EL (cell line): ENCODE measurements at regions not wholly inside any gene's neighbourhood (a gene's known extent, or its start where the extent isn't known, plus 50 kb on each side); places are given as distances from the start of the nearest gene placed in this dataset.

Experiments
- DNase-seq: peaks from one replicate; pipeline ENCODE4 v3.0.0-alpha.2; 2016

DNA sequence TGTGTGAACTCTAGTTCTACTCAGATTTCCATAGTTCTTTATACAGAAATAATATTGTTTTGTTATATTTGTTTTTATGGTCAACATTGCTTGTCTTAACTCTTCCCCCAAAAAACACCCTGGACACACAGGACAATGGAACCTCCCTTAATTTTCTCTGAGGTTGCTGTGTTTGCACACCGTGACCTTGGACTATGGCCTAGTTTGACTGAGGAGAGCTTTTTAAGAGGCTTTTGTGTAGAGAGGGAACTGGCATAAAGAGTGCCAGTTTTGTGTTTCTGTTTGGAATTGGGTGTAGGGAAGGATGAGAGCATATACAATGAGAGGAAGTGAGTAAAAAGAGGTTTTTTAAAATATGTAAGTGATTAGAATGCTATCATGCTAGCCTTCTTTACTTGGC lies 101.1 kb upstream of the MEF2C start:
- DNase-seq, result no peak

DNA sequence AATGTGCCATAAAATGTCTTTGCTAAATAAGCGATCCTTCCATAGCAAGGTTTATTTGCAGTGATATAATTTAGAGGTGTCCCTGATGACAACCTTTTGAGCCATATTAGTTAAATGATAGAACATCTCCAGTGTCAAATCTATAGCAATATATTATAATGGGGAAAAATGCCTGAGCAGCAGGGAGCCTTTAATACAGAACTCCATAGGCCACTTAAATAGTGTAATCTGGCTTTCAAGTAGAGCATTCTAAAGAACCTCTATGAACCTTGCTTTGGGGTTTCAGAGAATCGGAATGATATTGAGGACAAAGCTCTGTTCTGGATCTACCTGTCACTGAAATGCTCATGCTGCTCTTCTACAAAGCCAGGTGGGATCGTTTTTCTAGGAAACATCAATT lies 96.7 kb upstream of the MEF2C start:
- no peak for DNase-seq

DNA sequence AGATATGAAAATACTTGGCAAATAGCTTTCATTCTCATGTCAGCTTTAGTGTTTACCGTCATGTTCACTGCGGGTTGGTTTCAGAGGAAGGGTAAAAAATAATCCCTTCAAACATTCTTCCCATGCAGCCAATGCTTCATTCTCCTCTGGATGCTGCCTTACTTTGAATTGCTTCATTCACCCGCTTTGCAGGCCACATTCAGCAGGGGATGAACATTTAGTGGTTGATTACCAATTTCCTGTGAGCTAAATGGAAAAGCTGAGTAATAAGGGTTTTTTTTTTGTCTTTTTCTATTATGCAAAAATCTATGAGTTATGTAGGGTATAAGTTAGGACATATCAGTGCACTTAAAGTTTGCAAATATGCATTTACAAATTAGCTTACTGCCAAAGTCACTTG lies 96.3 kb upstream of the MEF2C start:
- DNase-seq, result no peak

DNA sequence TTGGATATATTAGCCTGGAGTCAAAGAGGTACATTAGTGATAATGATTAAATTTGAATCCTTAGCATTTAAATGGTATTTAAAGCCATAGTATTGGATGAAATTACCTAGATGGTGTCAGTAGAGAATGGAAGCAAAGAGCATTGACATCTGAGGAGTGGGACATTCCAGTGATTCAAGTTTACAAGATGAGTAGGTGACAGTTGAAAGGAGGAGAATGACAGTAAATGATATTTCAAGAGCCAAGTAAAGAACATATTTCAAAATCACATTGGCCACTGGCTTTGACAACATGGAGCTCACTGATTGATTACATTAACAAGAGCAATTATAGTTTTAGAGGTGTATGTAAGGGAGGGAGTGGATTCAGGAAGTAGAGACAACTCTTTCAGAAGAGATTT lies 93.9 kb upstream of the MEF2C start:
- DNase-seq, result no peak

DNA sequence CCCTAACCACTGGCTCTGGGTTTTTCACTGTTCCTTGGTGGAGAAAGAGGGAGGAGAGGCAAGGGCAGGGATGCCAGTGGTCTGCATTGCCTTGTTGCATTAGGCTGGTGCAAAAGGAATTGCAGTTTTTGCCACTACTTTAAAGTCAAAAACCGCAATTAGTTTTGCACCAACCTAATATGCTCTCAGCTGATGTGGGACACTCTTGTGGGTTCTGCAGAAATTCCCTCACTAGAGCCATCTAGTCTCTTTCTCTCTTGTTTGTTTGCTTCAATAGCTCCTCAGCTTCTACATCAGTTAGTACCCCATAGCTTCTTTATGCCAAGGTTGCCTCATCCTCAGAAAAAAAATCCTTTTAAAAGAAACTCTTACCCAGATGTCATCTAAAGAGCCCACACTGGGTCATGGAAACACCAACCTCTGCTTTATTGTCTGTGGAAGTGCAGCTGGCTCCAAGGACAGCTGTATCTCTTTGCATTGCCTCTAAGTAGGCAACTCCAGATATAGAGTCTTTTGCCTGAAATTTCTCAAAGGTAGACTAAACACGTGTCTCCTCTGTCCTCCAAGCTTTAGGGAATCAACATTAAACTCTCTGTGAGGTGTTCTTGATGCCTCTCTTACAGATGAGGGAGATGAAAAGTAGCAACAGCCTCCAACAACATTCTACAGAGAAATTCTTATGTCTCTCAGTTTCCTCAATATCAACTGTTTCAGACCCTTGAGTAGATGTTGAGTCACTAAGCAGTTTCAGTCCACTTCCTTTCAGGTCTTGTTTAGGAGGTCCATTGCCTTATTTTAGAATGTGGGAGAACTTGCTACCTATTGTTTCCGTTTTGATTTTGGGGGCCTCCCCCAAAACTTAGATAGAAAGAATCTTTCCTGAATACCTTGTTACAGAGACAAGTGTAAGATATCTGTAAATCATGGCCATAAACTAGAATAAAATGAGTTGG lies 84.9 kb upstream of the MEF2C start:
- DNase-seq, result no peak

DNA sequence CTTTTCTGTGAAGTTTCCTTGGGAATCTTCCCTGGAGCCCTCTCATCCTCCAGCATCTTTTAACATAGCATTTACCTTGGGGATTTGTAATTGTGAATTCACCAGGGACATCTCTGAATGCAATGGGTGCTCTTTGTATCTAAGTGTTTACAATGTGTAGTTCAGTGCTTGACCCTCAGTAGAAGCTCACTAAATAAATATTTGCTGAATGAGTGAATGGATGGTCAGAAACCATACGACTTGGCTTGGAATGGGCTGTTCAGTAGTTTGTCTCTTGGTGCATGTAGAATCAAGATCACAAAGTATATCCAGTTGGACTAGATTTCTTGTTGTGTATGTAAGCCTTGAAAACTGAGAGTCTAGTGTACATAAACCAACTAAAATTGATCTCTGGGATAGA lies 81.8 kb upstream of the MEF2C start:
- DNase-seq, result no peak

DNA sequence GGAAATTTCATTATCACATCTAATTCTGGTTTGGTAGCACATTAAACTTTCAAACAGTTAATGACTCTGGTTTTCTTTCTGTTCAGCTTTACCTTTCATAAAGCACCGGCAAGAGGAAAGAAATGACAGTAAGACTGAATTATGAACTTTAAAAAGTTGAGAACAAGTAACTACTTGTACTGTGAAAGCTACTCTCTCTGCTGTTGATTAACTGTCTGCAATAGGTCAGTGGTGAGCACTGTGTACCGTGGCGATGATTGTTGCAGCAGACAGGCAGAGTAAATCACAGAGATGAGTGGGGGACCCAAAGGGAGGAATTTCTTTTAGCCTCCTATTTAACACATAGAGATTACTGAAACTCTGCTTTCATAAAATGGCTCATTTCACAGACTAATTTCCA lies 74.0 kb upstream of the MEF2C start:
- DNase-seq, result no peak

DNA sequence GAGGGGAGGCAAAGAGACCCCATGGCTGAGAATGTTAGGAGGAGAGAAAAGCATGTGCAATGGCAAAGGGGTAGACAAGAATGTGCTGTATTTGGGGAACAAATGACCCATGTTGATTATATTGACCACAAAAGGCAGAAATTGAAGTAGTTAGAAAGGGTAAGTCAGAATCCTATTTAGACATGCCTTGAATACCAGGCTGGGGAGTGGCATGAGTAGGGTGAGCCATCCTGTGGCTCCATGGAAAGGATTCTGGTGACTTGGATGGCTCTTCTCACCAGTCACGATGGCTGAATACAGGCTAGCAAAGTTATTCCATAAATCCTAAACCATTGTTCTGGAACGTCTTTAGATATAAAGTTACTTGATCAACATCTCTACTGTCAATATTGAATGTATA lies 73.4 kb upstream of the MEF2C start:
- DNase-seq, result no peak

DNA sequence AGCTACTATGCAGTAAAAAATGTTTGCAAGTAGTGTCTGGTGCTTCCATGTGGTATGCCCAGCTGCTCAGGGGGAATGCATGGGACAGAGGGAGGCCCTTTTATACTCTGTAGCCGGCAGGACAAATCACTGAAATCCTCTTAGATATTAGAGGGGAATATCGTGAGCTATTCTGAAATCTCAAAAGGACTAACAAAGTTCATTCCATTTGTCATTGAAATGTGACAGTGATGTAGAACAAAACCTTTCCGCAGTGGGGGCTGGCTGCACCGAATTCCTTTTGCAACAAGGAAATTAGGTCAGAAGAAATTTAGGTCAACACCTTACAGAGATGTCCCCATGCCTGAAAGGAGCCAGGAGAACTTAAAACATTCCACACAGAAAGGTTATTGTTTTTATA lies 72.4 kb upstream of the MEF2C start:
- DNase-seq, result no peak

DNA sequence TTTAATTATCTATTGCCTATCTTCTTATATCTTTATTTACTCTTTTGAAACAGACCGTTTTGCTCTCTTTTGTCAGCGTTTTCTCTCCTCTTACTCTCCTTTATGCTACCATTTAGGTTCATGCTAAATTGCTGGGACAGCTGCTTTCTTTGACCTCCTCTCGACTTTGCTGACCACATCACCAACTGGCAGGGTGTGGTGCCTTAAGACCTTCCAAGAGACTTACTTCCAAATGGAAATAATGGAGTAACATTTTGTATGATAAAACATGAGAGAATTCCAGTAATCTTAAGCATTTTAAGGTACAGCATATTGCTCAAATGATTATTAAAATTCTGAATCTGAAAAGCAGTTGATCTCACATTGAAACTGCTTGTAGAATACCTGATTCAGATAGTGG lies 71.5 kb upstream of the MEF2C start:
- no peak for DNase-seq

DNA sequence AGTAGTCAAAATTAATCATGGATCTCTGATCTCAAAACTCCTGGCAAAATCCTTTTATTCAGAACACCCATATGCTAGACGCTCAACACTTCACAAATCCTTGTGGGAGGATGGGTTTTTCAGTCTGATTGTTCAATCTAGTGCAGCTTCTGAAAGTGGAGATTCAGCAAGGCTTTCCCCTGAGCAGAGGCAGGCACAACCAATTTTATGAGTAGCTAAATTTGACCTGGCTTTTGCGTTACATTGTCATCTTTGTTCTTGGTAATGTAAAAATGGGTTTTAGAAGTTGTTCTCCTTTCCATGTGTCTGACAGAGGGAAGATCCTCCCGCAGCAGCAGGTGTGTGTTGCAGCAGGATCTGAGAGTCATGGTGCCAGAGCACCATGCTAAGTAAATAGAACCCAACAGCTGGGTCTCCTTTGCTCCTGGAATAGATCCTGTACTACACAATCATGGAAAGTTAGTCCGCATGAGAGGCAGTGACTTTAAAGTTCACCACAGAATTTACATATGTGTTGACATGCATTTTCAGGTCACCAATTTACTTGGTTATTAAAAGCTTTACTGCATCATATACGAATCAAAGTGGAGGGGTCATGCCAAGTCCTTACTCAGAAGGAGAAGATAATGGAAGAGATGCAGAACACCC lies 70.1 kb upstream of the MEF2C start:
- DNase-seq, result no peak

DNA sequence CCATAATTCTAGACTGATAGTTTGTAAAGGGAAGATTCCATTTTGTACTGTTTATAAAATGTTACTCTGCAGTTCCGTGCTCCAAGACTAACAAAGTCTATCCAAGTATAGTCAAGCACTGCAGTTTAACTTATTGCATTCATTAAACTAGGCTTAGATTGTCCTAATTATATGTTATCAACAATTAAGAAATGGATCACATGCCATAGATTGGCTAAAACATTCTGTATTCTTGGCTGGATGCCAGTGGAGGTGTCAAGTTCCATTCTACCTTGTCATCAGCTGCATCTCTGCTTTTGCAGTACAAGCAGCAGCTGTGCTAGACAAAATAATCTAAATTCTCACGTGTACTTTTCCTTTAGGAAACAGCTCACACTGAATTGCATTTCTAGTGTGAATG lies 69.4 kb upstream of the MEF2C start:
- DNase-seq, result peak; percentile 1

DNA sequence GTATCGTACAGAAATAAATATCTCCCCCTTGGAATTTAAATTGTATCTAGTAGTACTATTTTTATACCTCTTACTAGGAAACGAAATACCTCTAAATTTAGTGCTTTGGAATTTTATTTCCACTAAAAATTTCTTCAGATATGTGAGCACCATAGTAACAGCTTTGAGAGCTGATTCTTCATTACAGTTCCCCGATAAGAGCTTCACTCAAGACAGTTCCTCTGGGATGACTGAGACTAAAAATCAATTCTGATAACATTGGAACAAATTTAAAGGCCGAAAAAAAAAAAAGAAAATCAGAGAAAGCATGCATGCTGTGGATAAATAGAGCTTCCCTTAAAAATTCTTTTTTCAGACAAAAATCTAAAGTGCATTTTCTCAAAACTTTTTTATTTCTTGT lies 68.5 kb upstream of the MEF2C start:
- DNase-seq, result no peak

DNA sequence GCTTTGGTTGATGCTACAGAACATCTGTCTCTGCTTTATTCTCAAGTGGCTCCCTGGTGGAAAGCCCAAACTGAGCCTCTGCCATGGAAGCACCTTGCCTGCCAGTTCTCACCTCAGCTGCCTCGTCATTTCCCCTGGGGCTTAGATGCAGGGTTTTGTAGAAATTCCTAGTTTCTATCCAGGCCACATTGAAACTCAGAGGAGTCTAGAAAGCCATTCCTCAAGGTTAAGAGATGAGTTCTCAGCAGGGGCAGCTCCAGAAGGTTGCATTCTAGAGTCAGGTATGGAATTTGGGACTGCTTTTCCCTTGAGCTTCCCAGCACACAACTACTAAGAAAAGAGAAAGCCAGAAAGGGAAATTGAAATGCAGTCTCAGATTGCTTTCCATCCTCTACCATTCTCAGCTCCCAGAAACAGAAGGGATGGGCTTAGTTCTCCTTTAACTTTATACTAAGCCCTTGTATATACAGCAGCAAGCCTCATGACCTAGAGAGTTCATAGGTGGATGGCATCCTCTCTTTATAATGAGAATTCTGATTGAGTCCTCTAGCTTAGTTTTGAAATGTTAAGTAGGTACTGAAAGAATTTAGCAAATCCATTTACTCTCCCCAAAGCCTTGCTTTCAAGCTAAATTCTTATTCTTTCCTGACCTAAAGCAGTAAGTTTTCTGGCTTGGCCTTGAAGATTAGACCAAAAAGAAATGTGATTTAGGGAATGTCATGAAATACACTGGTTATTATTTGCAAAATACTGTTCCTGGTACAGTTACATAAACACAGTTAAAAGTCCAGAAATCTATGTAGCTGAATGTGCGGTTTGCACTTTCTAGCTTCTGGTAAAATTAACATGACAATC lies 66.0 kb upstream of the MEF2C start:
- DNase-seq, result no peak

DNA sequence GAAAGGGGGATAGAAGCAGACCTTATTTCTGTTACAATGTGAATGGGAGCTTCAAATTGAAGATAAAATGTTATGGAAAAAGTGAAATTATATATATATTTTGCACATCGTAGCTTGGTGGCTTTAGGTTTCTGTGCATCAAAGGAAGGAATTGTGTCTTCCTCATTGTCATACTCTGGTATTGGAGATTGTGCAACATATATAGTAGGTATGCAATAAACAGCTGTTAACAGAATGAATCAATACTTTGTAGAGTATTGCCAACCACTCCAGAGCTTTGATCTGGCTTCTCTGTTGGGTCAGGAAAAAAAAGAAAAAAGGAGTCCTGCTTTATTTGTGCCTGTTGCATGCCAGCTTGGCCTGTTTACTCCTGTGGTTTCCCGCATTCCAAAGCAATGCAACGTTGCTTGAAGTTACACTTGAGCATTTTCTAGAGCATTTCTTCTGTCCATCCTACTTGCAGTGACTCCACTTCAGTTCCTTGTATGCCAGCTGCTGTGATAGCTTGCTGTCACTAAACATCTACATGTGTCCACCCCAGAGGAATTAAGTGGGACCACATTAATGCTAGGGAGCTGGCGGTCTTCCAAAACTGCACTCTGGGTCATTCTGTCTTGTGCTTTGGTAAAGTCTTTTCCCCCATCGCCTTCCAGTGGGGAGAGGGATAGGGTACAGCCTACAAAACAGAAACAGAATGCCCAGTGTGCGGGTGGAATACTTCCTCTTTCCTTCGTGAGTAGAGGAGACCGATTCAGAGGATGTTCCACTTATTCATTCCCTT lies 62.0 kb upstream of the MEF2C start:
- DNase-seq, result no peak

DNA sequence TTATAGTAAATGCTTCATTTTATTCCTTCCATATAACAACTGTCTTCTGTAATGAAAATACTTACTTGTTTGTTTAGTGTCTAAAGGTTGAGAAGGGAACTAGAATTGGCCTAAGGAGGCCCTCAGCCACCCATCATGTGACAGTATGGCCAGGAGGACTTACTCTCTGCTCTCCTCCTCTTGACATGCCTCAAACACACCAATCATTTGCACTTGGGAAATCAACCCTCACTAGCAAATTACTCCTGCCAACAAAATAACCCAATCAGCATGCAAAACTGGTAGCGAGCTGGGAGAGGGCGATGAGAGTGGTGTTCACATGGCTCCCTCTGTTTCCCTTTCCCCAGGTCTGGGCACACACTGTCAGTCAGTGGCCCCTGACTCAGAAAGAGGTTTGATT lies 58.6 kb upstream of the MEF2C start:
- no peak for DNase-seq

DNA sequence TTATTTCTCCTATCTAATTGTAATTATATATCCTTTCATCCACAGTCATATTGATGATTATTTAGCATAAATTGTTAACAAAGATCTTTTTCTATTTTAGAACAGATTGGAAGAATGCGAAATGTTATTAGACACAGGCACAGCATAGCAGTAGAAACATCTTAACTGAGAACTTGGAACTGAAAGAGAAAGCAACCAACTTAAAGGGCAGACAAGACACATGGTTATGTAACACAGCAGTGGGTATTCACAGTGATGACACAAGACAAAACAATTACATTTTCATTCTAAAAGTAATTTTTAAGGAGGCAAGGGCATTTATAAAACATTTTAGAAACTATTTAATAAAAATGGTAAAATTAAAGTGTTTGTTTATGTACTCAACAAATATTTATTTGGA lies 57.7 kb upstream of the MEF2C start:
- DNase-seq, result no peak

DNA sequence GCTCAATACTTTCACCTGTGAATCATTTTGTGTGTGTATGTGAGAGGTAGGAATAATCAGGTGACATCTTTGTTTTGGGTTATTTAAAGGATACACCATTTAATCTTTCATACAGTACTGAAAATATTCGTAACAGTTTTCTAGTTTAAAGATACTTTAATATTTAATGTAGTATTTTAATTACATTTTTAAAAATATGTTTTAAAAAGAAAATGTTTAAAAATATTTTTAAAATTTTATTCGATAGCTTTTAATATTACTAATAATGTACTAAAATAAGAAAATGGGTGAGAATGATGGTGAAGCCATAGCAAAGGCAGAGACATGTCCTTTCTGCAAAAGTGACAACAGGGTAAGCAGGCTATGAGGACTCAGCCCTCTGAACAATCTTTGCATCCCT lies 56.3 kb upstream of the MEF2C start:
- no peak for DNase-seq

DNA sequence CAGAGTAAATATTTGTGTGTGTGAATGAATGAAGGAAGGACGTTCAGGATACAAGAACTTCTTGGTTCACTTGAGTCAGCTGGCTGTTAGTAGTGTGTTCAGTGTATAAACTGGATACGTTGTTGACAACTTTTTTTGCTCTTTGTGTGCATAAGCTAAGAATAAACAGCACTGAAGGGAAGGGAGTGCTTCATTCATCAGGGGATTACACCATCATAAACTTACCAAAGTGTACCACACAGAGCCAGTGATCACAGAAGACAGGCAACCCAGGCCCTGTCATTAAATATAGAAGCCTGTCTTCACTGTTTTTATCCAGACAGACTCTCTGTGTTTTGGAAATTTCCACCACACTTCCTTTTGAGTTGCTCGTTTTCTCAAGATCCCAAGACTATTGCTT lies 55.5 kb upstream of the MEF2C start:
- no peak for DNase-seq

DNA sequence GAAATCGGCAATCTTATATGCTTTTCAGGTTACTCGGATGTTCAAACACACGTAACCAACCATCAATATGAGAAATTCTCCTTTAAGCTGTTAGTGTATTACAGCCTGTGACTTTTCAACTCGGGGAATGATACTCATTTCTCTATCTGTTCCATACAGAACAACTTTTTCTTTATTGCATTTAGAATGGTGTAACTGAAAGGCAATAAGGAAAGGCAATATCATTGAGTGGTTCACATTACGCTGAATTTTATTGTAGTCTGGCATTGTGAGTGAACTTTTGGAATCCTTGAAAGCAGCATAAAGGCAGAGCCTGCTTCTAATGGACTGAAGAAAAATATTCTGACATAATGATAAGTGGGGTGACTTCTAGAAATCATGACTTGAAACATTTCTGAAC lies 54.4 kb upstream of the MEF2C start:
- DNase-seq, result no peak

DNA sequence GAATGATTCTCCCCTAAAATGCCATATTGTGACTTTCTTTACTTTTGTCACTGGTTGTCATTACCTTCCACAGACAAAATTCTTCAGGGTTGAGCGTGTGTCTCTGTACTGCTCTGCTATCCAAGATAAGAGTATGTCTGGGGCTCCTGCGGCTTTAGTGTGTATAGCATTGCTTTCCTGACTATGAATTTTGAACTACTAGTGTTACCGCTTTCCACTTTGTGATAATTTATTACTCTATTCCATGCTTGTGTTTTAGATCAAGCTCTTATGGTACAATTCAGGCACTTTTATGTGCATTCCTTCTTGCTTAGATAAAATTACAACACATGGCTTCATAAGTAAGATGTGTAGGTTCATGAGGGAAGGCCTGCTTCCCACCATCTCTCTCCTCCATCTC lies 51.5 kb upstream of the MEF2C start:
- no peak for DNase-seq
